HuH-7 (cell line): ENCODE measurements at regions not wholly inside any gene's neighbourhood (a gene's known extent, or its start where the extent isn't known, plus 50 kb on each side); places are given as distances from the start of the nearest gene placed in this dataset.
"Not testable (repeated sequence)": the region's sequence is repeated elsewhere in the genome, so short reads cannot be mapped to it uniquely, and the experiment has no call there.

ENCODE experiments used
- DNase-seq: peaks from one replicate; pipeline ENCODE4 v3.0.0; 2011; ENCODE audit warnings: low spot score

- no peak for DNase-seq
Measured at GRCh38 chr3:117842086-117842485, 1132.5 kb downstream of the TUSC7 start.

- no peak for DNase-seq
Measured at GRCh38 chr3:117843356-117843755, 1133.8 kb downstream of the TUSC7 start.

GRCh38 chr3:117844676-117845075 is 1135.1 kb downstream of the TUSC7 start:
- DNase-seq: no peak

- no peak for DNase-seq
Measured at GRCh38 chr3:117846238-117846637, 1136.7 kb downstream of the TUSC7 start.

GRCh38 chr3:117848606-117849005 is 1139.0 kb downstream of the TUSC7 start:
- DNase-seq: no peak

- no peak for DNase-seq
Measured at GRCh38 chr3:117853923-117854668, 1144.5 kb downstream of the TUSC7 start.

GRCh38 chr3:117856354-117856753 is 1146.8 kb downstream of the TUSC7 start:
- DNase-seq: no peak

GRCh38 chr3:117863146-117863545 is 1153.6 kb downstream of the TUSC7 start:
- no peak for DNase-seq

- DNase-seq: no peak
Measured at GRCh38 chr3:117865338-117865737, 1155.8 kb downstream of the TUSC7 start.

- DNase-seq: no peak
Measured at GRCh38 chr3:117868766-117869165, 1159.2 kb downstream of the TUSC7 start.

- no peak for DNase-seq
Measured at GRCh38 chr3:117871934-117872333, 1162.4 kb downstream of the TUSC7 start.

- DNase-seq: not testable (repeated sequence)
Measured at GRCh38 chr3:117872594-117873248, 1161.9 kb downstream of the IGSF11 start.

GRCh38 chr3:117873249-117873600 is 1161.4 kb downstream of the IGSF11 start:
- peak; percentile 8 for DNase-seq

GRCh38 chr3:117874028-117874690 is 1160.5 kb downstream of the IGSF11 start:
- DNase-seq: no peak

GRCh38 chr3:117874904-117875874 is 1159.5 kb downstream of the IGSF11 start:
- no peak for DNase-seq

- no peak for DNase-seq
Measured at GRCh38 chr3:117875887-117876286, 1158.8 kb downstream of the IGSF11 start.

GRCh38 chr3:117880638-117881037 is 1154.0 kb downstream of the IGSF11 start:
- no peak for DNase-seq

- no peak for DNase-seq
Measured at GRCh38 chr3:117881210-117881609, 1153.4 kb downstream of the IGSF11 start.

GRCh38 chr3:117885011-117885441 is 1149.6 kb downstream of the IGSF11 start:
- DNase-seq: no peak

GRCh38 chr3:117886147-117886546 is 1148.5 kb downstream of the IGSF11 start:
- DNase-seq: no peak

GRCh38 chr3:117887031-117887430 is 1147.6 kb downstream of the IGSF11 start:
- no peak for DNase-seq

GRCh38 chr3:117887901-117888300 is 1146.7 kb downstream of the IGSF11 start:
- no peak for DNase-seq
